C4-2B (cell line): ENCODE measurements at regions not wholly inside any gene's neighbourhood (a gene's known extent, or its start where the extent isn't known, plus 50 kb on each side); places are given as distances from the start of the nearest gene placed in this dataset.

Experiments used
- H3K27ac ChIP-seq: fragments of 450-650 bp; 2 replicates; pipeline ENCODE4 v1.5.1; 2017
- CTCF ChIP-seq: fragments of 450-650 bp; conservative IDR thresholded peaks from 2 replicates; pipeline ENCODE4 v1.5.1; 2017; ENCODE audit warnings: mild to moderate bottlenecking
- ZFX ChIP-seq: fragments of 450-650 bp; IDR thresholded peaks from 2 replicates; pipeline ENCODE4 v1.6.1; 2017

GRCh38 chr16:47781673-47782072, 320.5 kb downstream of the PHKB start:
- H3K27ac ChIP-seq: no peak overlapping the region
- TF ChIP-seq CTCF (no peak), ZFX (no peak)

GRCh38 chr16:47780213-47780875, 319.2 kb downstream of the PHKB start:
- no peak overlapping the region for H3K27ac ChIP-seq
- no peak for TF ChIP-seq ZFX

DNA sequence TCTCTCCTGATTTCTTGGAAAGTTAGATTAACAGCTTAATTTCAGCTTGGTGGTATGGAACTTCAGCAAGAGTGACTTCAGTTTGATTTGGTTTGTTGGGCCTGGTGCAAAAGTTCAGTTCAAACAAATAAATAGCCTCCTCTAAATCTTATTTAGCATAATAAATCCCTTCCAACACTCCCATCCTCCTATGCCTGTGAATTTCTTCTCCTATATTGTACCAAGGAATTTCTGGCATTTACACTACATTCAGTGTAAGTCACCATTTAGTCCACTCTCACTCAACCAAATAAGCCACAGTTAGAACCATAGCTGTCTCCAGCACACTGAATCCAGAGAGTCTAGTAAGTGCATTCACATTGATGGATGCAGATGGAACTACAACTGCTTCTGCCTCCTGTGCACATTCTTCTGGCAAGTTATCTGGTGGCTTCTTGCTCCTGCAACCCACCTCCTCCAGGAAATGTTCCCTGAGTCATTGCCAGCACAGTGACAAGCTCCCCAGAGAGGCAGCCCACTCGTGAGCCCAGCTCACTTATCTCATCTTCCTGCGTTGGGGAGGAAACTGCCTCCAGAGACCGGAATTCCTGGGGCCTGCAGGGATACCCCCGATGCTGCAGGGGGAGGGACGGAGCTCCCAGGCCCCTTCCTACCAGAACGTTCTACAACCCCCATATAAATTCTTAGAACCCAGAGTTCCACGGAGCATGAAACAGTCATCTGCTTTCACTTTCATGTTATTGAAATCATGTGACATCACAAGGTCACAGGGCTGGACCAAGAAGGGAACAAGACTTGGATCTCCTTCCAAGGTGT, 318.3 kb downstream of the PHKB start:
- no peak overlapping the region for H3K27ac ChIP-seq
- TF ChIP-seq ZFX: no peak
- TF ChIP-seq CTCF: no peak

- TF ChIP-seq ZFX (no peak), CTCF (no peak)
- no peak overlapping the region for H3K27ac ChIP-seq
Measured at GRCh38 chr16:47778106-47778801, 317.1 kb downstream of the PHKB start.

GRCh38 chr16:47777220-47777619, 316.1 kb downstream of the PHKB start:
- no peak overlapping the region for H3K27ac ChIP-seq
- no peak for TF ChIP-seq CTCF
- no peak for TF ChIP-seq ZFX

DNA sequence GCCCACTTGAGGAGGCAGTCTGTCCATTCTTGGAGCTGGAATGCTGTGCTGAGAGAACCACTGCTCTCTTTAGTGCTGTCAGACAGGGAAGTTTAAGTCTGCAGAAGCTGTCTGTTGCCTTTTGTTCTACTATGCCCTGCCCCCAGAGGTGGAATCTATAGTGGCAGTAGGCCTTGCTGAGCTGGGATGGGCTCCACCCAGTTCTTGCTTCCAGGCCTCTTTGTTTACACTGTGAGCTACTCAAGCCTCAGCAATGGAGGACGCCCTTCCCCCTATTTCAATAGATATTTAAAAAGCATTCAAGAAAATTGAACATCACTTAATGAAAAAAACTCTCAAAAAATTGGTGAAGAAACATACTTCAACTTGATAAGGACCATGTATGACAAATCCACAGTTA, 313.5 kb downstream of the PHKB start:
- no peak overlapping the region for H3K27ac ChIP-seq

GRCh38 chr16:47753659-47754058, 292.5 kb downstream of the PHKB start:
- TF ChIP-seq CTCF (no peak), ZFX (no peak)
- no peak overlapping the region for H3K27ac ChIP-seq

More for the DNA sequence above, 313.5 kb downstream of the PHKB start:
- TF ChIP-seq CTCF (peak; percentile 28), ZFX (no peak)
